Cardiac muscle cell (in vitro differentiated cells and primary cell): ENCODE measurements at regions not wholly inside any gene's neighbourhood (a gene's known extent, or its start where the extent isn't known, plus 50 kb on each side); places are given as distances from the start of the nearest gene placed in this dataset.

Experiments used
- DNase-seq, 2 donors: peaks; one replicate each; pipeline versions ENCODE4 v3.0.0 to v3.0.0-alpha.2; 2010 to 2017; ENCODE audit warnings: low read depth in 1 of 2, low spot score in 1 of 2
- H3K27ac ChIP-seq: fragments of 200-600 bp; sonication (generic); 2 replicates; pipeline ENCODE4 v1.5.1; 2016
- H3K27me3 ChIP-seq: fragments of 200-600 bp; sonication (generic); 2 replicates; pipeline ENCODE4 v1.6.0; 2016; ENCODE audit warnings: control low read depth
- H3K36me3 ChIP-seq: fragments of 200-600 bp; sonication (generic); 2 replicates; pipeline ENCODE4 v1.5.1; 2016; ENCODE audit warnings: control low read depth
- H3K4me1 ChIP-seq: fragments of 200-600 bp; sonication (generic); 2 replicates; pipeline ENCODE4 v1.8.1; 2017; ENCODE audit warnings: low read depth, mild to moderate bottlenecking, mixed run types
- H3K4me3 ChIP-seq: fragments of 200-600 bp; sonication (generic); 2 replicates; pipeline ENCODE4 v1.5.1; 2016; ENCODE audit warnings: mild to moderate bottlenecking
- H3K9me3 ChIP-seq: fragments of 200-600 bp; sonication (generic); 2 replicates; pipeline ENCODE4 v1.5.1; 2017; ENCODE audit warnings: low read depth, mild to moderate bottlenecking, control low read depth
- CTCF ChIP-seq: IDR thresholded peaks from 2 replicates; pipeline ENCODE4 v1.5.1; 2012; ENCODE audit warnings: low read depth, mild to moderate bottlenecking, low read length

DNA sequence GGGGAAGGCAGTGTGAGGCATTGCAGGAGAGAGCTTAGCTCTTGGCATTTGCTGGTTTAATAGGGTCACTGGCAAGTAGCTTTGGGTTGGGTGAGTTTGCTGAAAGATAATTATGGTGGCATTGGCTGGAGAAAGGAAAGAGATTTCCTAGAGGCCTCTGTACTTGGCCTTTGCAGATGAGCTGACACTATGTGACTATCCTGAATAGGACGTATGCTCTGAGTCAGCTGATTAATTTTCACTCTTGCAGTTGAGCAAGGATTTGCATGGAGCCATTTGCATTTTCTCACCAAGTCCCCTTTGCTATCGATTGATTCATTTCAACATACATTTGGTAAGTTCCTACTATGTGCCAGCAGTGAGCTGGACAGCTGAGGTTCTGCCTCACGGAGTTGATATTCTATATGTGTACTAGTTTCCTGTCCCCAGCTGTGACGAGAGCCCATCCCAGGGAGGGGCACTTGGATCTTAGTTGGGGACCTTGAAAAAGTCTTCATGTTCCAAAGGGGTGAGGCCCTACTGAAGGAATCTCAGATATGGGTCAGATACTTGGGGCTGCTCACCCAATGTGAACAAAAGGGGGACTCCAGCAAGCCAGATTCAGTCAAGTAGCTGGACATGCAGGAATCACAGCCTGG lies 245.7 kb downstream of the LOXHD1 start:
- H3K27ac ChIP-seq = peak overlapping the region; percentile 90
- DNase-seq = no peak
- no peak overlapping the region for H3K4me3 ChIP-seq
- H3K36me3 ChIP-seq = no peaks in the 10 kb centered on the region
- H3K4me1 ChIP-seq = peaks cover 73% of the 10 kb centered on the region
- no peaks in the 10 kb centered on the region for H3K9me3 ChIP-seq
- H3K27me3 ChIP-seq = no peaks in the 10 kb centered on the region
- no peak for TF ChIP-seq CTCF

DNA sequence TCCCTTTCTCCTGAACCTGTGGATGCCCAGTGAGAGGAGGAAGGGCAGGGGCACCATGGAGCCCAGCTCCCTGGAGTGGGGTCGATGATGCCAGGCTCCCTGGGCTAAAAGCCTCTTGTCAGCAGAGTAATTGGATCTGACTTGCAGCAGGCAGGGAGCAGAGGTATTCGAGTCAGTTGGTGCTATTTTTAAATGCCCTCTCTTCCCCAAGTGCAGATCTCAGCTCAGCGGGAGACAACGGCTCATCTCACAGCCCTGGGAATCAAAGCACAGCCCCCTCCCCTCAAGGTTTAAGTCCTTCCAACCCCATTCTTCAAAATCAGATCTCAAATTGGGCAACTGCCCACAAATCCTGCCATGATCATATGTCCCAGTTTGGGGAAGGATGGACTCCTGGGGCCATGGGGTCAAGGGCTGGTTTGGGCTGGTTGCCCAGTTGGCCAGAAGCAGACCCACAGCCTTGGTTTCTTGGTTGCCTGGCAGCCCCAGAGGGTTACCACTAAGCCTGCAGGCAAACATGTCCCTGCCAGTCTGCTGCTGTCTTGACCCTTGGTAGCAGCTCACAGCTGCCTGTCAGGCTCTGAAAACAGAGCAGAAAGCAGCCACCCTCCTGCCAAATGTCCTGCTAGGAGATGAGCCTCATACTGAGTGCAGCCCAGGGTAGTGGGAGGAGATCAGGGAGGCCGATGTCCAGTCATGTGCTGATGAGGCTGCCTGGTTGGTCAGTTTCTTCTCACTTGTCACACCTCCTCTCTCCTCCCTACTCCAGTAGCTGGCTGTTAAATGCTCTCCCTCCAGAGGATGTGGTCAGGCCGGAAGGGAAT lies 244.9 kb downstream of the LOXHD1 start:
- Histone ChIP-seq H3K4me1 (peaks cover 73% of the 10 kb centered on the region), H3K27me3 (no peaks in the 10 kb centered on the region), H3K36me3 (no peaks in the 10 kb centered on the region), H3K4me3 (no peak overlapping the region), H3K9me3 (no peaks in the 10 kb centered on the region), H3K27ac (peak overlapping the region; percentile 90)
- no peak for TF ChIP-seq CTCF
- DNase-seq = peak; percentile 34 to 71

DNA sequence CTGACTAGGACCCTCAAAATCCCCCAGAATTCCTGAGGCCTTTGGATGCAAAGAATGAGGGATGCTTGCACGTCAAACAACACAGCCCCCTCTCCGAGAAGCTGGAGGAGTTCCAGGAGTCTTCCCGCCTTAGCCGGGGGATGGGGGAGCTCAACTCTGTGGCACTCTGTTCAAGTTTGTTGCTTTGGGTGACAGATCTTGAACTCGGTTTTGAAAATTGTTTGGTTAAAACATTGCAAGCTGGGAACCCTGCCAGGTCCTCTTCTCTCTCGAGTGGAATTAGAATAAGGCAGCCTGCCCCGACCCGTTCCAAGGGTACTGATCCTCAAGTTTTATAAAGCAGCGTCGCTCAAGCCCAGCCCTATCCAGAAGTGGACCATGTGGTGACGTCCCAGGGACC lies 244.1 kb downstream of the LOXHD1 start:
- no peaks in the 10 kb centered on the region for H3K27me3 ChIP-seq
- H3K4me3 ChIP-seq = no peak overlapping the region
- peak in 1 of 2 donors; percentile 29 for DNase-seq
- no peaks in the 10 kb centered on the region for H3K9me3 ChIP-seq
- H3K4me1 ChIP-seq = peaks cover 68% of the 10 kb centered on the region
- peak overlapping the region; percentile 90 for H3K27ac ChIP-seq
- no peaks in the 10 kb centered on the region for H3K36me3 ChIP-seq
- no peak for TF ChIP-seq CTCF

DNA sequence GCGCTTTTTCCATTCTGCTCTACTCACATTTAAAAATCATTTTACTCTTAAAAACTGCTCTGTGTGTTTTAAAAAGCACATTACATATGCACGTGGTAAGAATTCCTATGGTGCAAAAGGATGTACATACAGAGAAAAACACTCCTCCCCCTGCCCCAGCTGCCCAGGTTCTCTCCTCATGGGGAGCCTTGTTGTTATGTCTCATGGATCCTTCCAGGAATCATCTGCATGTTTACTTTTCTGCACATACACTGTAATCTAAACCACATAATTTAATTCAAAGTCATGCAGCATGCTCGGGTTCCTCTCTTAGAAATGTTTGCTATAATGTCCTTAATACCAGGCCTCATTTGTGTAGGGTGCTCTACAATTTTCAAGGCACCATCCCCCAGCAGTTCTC lies 243.3 kb downstream of the LOXHD1 start:
- Histone ChIP-seq H3K27me3 (no peaks in the 10 kb centered on the region), H3K9me3 (no peaks in the 10 kb centered on the region), H3K4me3 (no peak overlapping the region), H3K4me1 (peaks cover 65% of the 10 kb centered on the region), H3K27ac (peak overlapping the region; percentile 90), H3K36me3 (no peaks in the 10 kb centered on the region)
- no peak for TF ChIP-seq CTCF
- DNase-seq = no peak

DNA sequence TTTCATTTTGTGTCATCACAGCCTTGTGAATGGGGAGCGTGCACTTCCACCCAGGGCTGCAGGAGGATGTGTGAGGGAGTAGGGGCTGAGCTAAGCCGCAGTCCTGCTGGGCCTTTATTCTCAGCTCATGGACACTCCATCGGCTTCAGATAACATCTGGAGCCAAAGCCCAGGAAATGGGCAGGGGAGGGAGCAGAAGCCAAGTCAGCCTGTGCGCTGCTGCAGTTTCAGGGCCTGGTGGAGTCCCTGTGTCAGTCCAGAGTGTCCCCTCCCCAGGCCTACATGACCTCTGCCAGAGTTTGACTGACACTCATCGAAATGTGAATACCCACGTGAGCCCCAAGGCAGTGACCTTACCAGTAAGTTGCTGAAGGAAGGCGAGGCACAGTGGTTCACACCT lies 242.2 kb downstream of the LOXHD1 start:
- H3K4me1 ChIP-seq = peaks cover 68% of the 10 kb centered on the region
- peak overlapping the region; percentile 30 for H3K27ac ChIP-seq
- no peaks in the 10 kb centered on the region for H3K36me3 ChIP-seq
- H3K4me3 ChIP-seq = no peak overlapping the region
- no peaks in the 10 kb centered on the region for H3K27me3 ChIP-seq
- TF ChIP-seq CTCF = no peak
- no peaks in the 10 kb centered on the region for H3K9me3 ChIP-seq
- DNase-seq = no peak
